Right ventricle myocardium inferior (tissue), 1 donor: ENCODE measurements at regions not wholly inside any gene's neighbourhood (a gene's known extent, or its start where the extent isn't known, plus 50 kb on each side); places are given as distances from the start of the nearest gene placed in this dataset.
"Not testable (repeated sequence)": the region's sequence is repeated elsewhere in the genome, so short reads cannot be mapped to it uniquely, and the experiment has no call there.

Source experiments
- ATAC-seq: fragments of 200-7000 bp; cut with Tn5 transposase; one replicate; pipeline ENCODE4 v1.9.1; 2020; ENCODE audit warnings: mild to moderate bottlenecking, moderate library complexity
- DNase-seq: peaks from one replicate; pipeline ENCODE4 v3.0.0; 2021; ENCODE audit errors: missing footprints
- intact Hi-C: fragments of 100-400 bp; cut with DNase I; formaldehyde crosslinking; loops from one replicate; pipeline ENCODE4 v1.11.0; 2022
- donor health status: DM: no; HTN: yes; CAD: no; lungs with severe emphysema.

GRCh38 chr10:56298941-56299340 lies 62.1 kb downstream of the ZWINT start:
- intact Hi-C loops, result no loop called here
- ATAC-seq, result no peak
- DNase-seq, result no peak

GRCh38 chr10:56296618-56297017 lies 64.4 kb downstream of the ZWINT start:
- intact Hi-C loops, result no loop called here
- DNase-seq (no peak), ATAC-seq (no peak)

GRCh38 chr10:56288403-56288802 lies 72.7 kb downstream of the ZWINT start:
- intact Hi-C loops, result no loop called here
- ATAC-seq (no peak), DNase-seq (no peak)

GRCh38 chr10:56286096-56286495 lies 75.0 kb downstream of the ZWINT start:
- ATAC-seq (no peak), DNase-seq (no peak)
- intact Hi-C loops, result no loop called here

GRCh38 chr10:56279270-56279669 lies 81.8 kb downstream of the ZWINT start:
- intact Hi-C loops, result no loop called here
- no peak for DNase-seq
- no peak for ATAC-seq

- DNase-seq (no peak), ATAC-seq (no peak)
- intact Hi-C loops, result no loop called here
Measured at GRCh38 chr10:56269181-56269580, 91.9 kb downstream of the ZWINT start.

GRCh38 chr10:56266120-56266519 lies 94.9 kb downstream of the ZWINT start:
- DNase-seq (no peak), ATAC-seq (no peak)
- intact Hi-C loops, result no loop called here

- DNase-seq (no peak), ATAC-seq (no peak)
- intact Hi-C loops, result no loop called here
Measured at GRCh38 chr10:56258991-56259390, 102.1 kb downstream of the ZWINT start.

GRCh38 chr10:56258378-56258777 lies 102.7 kb downstream of the ZWINT start:
- DNase-seq (no peak), ATAC-seq (no peak)
- intact Hi-C loops, result no loop called here

- no peak for DNase-seq
- no peak for ATAC-seq
- intact Hi-C loops, result no loop called here
Measured at GRCh38 chr10:56255298-56255697, 105.8 kb downstream of the ZWINT start.

- no peak for DNase-seq
- intact Hi-C loops, result no loop called here
- ATAC-seq, result no peak
Measured at GRCh38 chr10:56240471-56240870, 120.6 kb downstream of the ZWINT start.

- intact Hi-C loops, result no loop called here
- ATAC-seq (no peak), DNase-seq (no peak)
Measured at GRCh38 chr10:56231436-56231835, 129.6 kb downstream of the ZWINT start.

- intact Hi-C loops, result no loop called here
- no peak for DNase-seq
- ATAC-seq, result no peak
Measured at GRCh38 chr10:56222237-56222636, 138.8 kb downstream of the ZWINT start.

- ATAC-seq (no peak), DNase-seq (peak; percentile 20)
- intact Hi-C loops, result no loop called here
Measured at GRCh38 chr10:56212951-56213350, 148.1 kb downstream of the ZWINT start.

GRCh38 chr10:56181607-56182006 lies 179.5 kb downstream of the ZWINT start:
- no peak for ATAC-seq
- intact Hi-C loops, result no loop called here

GRCh38 chr10:56178210-56178609 lies 182.8 kb downstream of the ZWINT start:
- peak; percentile 73 for DNase-seq
- intact Hi-C loops, result no loop called here
- peak; percentile 97 for ATAC-seq

More at GRCh38 chr10:56181607-56182006, 179.5 kb downstream of the ZWINT start:
- no peak for DNase-seq

GRCh38 chr10:56155091-56155513 lies 206.0 kb downstream of the ZWINT start:
- ATAC-seq, intact Hi-C loops, DNase-seq: not testable (repeated sequence)

- DNase-seq (no peak), ATAC-seq (no peak)
- intact Hi-C loops, result no loop called here
Measured at GRCh38 chr10:56146806-56147205, 214.3 kb downstream of the ZWINT start.

- ATAC-seq (no peak), DNase-seq (no peak)
- intact Hi-C loops, result no loop called here
Measured at GRCh38 chr10:56142092-56142728, 218.8 kb downstream of the ZWINT start.

GRCh38 chr10:56139405-56139804 lies 221.7 kb downstream of the ZWINT start:
- DNase-seq (no peak), ATAC-seq (no peak)
- intact Hi-C loops, result no loop called here

GRCh38 chr10:56135828-56136227 lies 225.2 kb downstream of the ZWINT start:
- intact Hi-C loops, result no loop called here
- ATAC-seq (no peak), DNase-seq (no peak)
